ENCODE measurements at regions not wholly inside any gene's neighbourhood (a gene's known extent, or its start where the extent isn't known, plus 50 kb on each side); places are given as distances from the start of the nearest gene placed in this dataset.
A peak's percentile ranks its signal among the peaks of the same experiment; 100 is the strongest.

DNA sequence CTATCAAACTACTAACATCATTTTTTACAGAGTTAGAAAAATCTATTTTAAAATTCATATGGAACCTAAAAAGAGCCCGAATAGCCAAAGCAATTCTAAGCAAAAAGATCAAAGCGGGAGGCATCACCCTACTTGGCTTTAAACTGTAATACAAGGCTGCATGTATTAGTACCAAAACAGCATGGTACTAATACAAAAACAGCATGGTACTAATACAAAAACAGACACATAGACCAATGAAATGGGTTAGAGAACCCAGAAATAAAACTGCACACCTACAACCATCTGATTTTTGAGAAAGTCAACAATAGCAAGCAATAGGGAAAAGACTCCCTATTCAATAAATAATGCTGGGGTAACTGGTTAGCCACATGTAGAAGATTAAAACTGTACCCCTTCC lies 640.7 kb downstream of the IRS1 start:
- no peak for DNase-seq
- Histone ChIP-seq H3K36me3 (no peaks in the 10 kb centered on the region), H3K4me1 (peaks cover 0 to 5% (median 0%) of the 10 kb centered on the region in 12 donors), H3K27me3 (no peaks in the 10 kb centered on the region), H3K9me3 (no peaks in the 10 kb centered on the region), H3K4me3 (no peak overlapping the region), H3K27ac (no peak overlapping the region)
- no peak for TF ChIP-seq POLR2A (IDR thresholded peaks at IDR 0.05)
- no peak for TF ChIP-seq CTCF (IDR thresholded peaks at IDR 0.05)
- intact Hi-C loops (cut with DNase I): no loop called here
- no peak for ATAC-seq
- 89 to 99% (median 93%) methylated on average over 2 of the region's 2 CpGs for WGBS, 4 donors

GRCh38 chr2:226158229-226158628 lies 641.4 kb downstream of the IRS1 start:
- Histone ChIP-seq H3K27me3 (no peaks in the 10 kb centered on the region), H3K4me1 (peaks cover 0 to 5% (median 0%) of the 10 kb centered on the region in 12 donors), H3K36me3 (no peaks in the 10 kb centered on the region), H3K27ac (no peak overlapping the region), H3K9me3 (no peaks in the 10 kb centered on the region), H3K4me3 (no peak overlapping the region)
- no peak for DNase-seq
- intact Hi-C loops (cut with DNase I): no loop called here
- TF ChIP-seq POLR2A (IDR thresholded peaks at IDR 0.05) (no peak), CTCF (IDR thresholded peaks at IDR 0.05) (no peak)
- 33 to 51% (median 45%) methylated on average over 1 of the region's 1 CpG for WGBS, 4 donors
- ATAC-seq: peak in 2 of 4 donors; percentile 63 to 89

- H3K4me3 ChIP-seq: no peak overlapping the region
- no peaks in the 10 kb centered on the region for H3K9me3 ChIP-seq
- no peak for DNase-seq
- 69 to 79% (median 77%) methylated on average over 5 of the region's 5 CpGs for WGBS, 4 donors
- intact Hi-C loops (cut with DNase I): no loop called here
- no peak overlapping the region for H3K27ac ChIP-seq
- H3K36me3 ChIP-seq: no peaks in the 10 kb centered on the region
- peaks cover 0 to 5% (median 0%) of the 10 kb centered on the region in 12 donors for H3K4me1 ChIP-seq
- no peak for ATAC-seq
- TF ChIP-seq POLR2A (IDR thresholded peaks at IDR 0.05) (no peak), CTCF (IDR thresholded peaks at IDR 0.05) (no peak)
- H3K27me3 ChIP-seq: no peaks in the 10 kb centered on the region
These were observed 644.3 kb downstream of the IRS1 start for GRCh38 chr2:226155093-226155875.

GRCh38 chr2:226154610-226155009 lies 645.0 kb downstream of the IRS1 start:
- no peak overlapping the region for H3K4me3 ChIP-seq
- 47 to 58% (median 51%) methylated on average over 3 of the region's 3 CpGs for WGBS, 4 donors
- peaks cover 0 to 5% (median 0%) of the 10 kb centered on the region in 12 donors for H3K4me1 ChIP-seq
- no peak overlapping the region for H3K27ac ChIP-seq
- H3K27me3 ChIP-seq: no peaks in the 10 kb centered on the region
- intact Hi-C loops (cut with DNase I): no loop called here
- TF ChIP-seq CTCF (IDR thresholded peaks at IDR 0.05) (no peak), POLR2A (IDR thresholded peaks at IDR 0.05) (no peak)
- no peak for ATAC-seq
- DNase-seq: no peak
- no peaks in the 10 kb centered on the region for H3K9me3 ChIP-seq
- H3K36me3 ChIP-seq: no peaks in the 10 kb centered on the region

Measured in heart left ventricle (tissue), 16 donors.